Nephron progenitor cell (in vitro differentiated cells): ENCODE measurements at regions not wholly inside any gene's neighbourhood (a gene's known extent, or its start where the extent isn't known, plus 50 kb on each side); places are given as distances from the start of the nearest gene placed in this dataset.
A peak's percentile ranks its signal among the peaks of the same experiment; 100 is the strongest.
"Not testable (repeated sequence)": the region's sequence is repeated elsewhere in the genome, so short reads cannot be mapped to it uniquely, and the experiment has no call there.

Experiments used
- DNase-seq: peaks from one replicate; pipeline ENCODE4 v3.0.0; 2021
- H3K27ac Mint-ChIP-seq: 2 replicates; pipeline ENCODE4 v1.8.0; 2021; ENCODE audit warnings: mild to moderate bottlenecking, moderate library complexity, mixed read lengths
- H3K27me3 Mint-ChIP-seq: 2 replicates; pipeline ENCODE4 v1.8.0; 2021; ENCODE audit warnings: mild to moderate bottlenecking, low read depth, mixed read lengths; ENCODE audit not compliant: poor library complexity
- H3K36me3 Mint-ChIP-seq: 2 replicates; pipeline ENCODE4 v1.8.0; 2021; ENCODE audit warnings: low read depth, mixed read lengths
- H3K4me1 Mint-ChIP-seq: 2 replicates; pipeline ENCODE4 v1.8.0; 2021; ENCODE audit warnings: mixed read lengths
- H3K4me3 Mint-ChIP-seq: 2 replicates; pipeline ENCODE4 v1.8.0; 2021; ENCODE audit warnings: mild to moderate bottlenecking, moderate library complexity, mixed read lengths
- H3K9me3 Mint-ChIP-seq: 2 replicates; pipeline ENCODE4 v1.8.0; 2021; ENCODE audit warnings: mild to moderate bottlenecking, moderate library complexity, mixed read lengths
- TF ChIP-seq, protein P1 (sequence below): fragments of 200-600 bp; sonication (generic); IDR thresholded peaks from 2 replicates; pipeline ENCODE4 v1.5.0; 2021; ENCODE audit warnings: antibody characterized with exemption

DNA sequence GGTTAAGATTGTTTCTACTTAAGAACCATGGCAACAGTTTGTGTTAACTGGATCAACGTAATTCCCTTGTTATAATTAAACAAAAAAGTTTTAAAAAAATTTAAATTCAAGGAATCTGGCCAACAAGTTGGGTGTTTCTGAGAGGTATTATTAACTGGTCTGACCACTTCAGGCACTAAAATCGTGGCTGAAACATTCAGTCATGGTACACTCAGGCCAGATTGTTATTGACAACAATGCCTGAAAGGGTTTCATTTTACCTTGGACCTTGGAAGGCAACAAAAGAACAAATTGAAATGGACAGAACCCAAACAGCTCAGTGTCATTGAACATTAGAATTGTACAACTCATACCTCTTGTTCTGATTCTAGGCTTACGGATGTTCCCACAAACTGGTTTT lies 103.3 kb upstream of the ARMC3 start:
- peaks cover 19% of the 10 kb centered on the region for H3K4me1 Mint-ChIP-seq
- peaks cover 6% of the 10 kb centered on the region for H3K36me3 Mint-ChIP-seq
- TF ChIP-seq, protein P1, sequence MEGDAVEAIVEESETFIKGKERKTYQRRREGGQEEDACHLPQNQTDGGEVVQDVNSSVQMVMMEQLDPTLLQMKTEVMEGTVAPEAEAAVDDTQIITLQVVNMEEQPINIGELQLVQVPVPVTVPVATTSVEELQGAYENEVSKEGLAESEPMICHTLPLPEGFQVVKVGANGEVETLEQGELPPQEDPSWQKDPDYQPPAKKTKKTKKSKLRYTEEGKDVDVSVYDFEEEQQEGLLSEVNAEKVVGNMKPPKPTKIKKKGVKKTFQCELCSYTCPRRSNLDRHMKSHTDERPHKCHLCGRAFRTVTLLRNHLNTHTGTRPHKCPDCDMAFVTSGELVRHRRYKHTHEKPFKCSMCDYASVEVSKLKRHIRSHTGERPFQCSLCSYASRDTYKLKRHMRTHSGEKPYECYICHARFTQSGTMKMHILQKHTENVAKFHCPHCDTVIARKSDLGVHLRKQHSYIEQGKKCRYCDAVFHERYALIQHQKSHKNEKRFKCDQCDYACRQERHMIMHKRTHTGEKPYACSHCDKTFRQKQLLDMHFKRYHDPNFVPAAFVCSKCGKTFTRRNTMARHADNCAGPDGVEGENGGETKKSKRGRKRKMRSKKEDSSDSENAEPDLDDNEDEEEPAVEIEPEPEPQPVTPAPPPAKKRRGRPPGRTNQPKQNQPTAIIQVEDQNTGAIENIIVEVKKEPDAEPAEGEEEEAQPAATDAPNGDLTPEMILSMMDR = no peak
- peak overlapping the region; percentile 95 for H3K27ac Mint-ChIP-seq
- DNase-seq = no peak
- H3K27me3 Mint-ChIP-seq = no peaks in the 10 kb centered on the region
- peaks cover 44% of the 10 kb centered on the region for H3K9me3 Mint-ChIP-seq
- H3K4me3 Mint-ChIP-seq = no peak overlapping the region

DNA sequence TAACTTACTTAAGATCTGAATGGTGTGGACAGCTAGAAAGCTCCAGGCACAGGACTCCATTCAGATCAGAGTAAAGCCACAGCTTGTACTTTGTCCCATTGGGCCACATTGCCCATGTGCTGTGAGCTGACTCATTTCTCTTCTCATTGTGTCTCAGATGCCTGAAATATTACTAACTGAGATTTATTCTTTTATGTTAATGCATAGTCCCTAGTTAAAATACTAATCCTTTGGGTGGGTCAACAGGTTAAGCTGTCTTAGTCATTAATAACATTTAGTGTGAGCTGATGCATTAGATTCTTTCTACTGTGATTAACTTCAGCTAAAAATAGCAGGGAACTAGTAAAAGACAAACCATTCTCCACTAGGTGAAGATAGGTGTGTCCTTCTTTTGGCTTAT lies 104.7 kb upstream of the ARMC3 start:
- Mint-ChIP-seq H3K27me3 (no peaks in the 10 kb centered on the region), H3K4me3 (no peak overlapping the region), H3K9me3 (peaks cover 33% of the 10 kb centered on the region), H3K36me3 (peaks cover 6% of the 10 kb centered on the region), H3K27ac (no peak overlapping the region), H3K4me1 (peaks cover 19% of the 10 kb centered on the region)
- TF ChIP-seq, protein P1 = no peak
- no peak for DNase-seq

DNA sequence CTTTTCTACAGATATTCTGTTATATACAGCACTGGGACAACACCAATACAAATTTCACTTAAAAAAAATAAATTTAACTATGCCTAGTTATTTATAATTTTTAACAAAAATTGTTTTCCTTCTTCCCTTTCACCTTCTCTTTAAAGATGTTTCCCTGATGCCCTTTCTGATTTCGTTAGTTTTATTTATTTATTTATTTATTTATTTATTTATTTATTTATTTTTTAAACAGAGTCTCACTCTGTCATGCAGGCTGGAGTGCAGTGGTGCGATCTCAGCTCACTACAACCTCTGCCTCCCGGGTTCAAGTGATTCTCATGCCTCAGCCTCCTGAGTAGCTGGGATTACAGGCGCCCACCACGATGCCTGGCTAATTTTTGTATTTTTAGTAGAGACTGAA lies 105.9 kb upstream of the ARMC3 start:
- H3K36me3 Mint-ChIP-seq, H3K27ac Mint-ChIP-seq, H3K27me3 Mint-ChIP-seq, H3K4me3 Mint-ChIP-seq, DNase-seq: not testable (repeated sequence)
- H3K9me3 Mint-ChIP-seq = peaks cover 24% of the 10 kb centered on the region
- peaks cover 19% of the 10 kb centered on the region for H3K4me1 Mint-ChIP-seq

DNA sequence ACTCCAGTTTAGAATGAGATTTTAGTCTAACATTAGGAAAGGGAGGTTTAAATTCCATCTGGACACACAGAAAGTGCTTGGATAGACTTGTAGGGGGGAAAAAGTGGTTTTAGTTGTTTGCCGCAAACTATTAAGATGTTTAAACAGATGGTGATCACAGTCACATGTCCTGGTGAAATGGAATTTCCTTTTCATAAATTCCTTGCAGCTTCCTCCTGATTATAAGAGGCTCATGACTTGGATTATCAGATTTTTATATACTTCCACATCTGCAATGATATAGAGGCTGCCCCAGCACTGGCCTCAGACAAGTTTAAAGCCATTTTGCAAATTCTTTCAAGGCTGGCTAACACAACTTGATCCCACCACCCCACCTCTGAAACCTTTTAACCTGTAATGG lies 106.4 kb upstream of the ARMC3 start:
- Mint-ChIP-seq H3K4me3 (no peak overlapping the region), H3K4me1 (peaks cover 19% of the 10 kb centered on the region), H3K36me3 (peaks cover 6% of the 10 kb centered on the region), H3K27me3 (no peaks in the 10 kb centered on the region), H3K9me3 (peaks cover 21% of the 10 kb centered on the region), H3K27ac (no peak overlapping the region)
- DNase-seq = no peak
- TF ChIP-seq, protein P1 = no peak

DNA sequence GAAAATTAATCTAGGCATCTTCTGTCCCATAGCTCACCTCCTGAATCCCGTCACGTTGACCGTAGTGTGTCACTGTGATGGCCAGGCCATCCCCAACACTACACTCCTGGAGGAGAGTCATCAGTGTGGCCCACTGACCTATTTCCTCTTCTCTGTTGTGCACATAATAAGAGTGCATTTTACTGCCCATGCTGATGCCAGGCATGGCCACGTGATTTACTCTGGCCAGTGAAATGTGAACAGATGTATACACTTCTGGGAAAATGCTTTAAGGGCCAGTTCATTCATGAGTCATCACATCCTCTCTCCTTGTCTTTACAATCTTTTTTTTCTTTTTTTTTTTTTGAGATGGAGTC lies 101.9 kb upstream of the PIP4K2A start:
- no peaks in the 10 kb centered on the region for H3K4me1 Mint-ChIP-seq
- no peak overlapping the region for H3K4me3 Mint-ChIP-seq
- H3K9me3 Mint-ChIP-seq = peaks cover 1% of the 10 kb centered on the region
- TF ChIP-seq, protein P1 = no peak
- DNase-seq = no peak
- no peak overlapping the region for H3K27ac Mint-ChIP-seq
- peaks cover 10% of the 10 kb centered on the region for H3K27me3 Mint-ChIP-seq
- no peaks in the 10 kb centered on the region for H3K36me3 Mint-ChIP-seq

DNA sequence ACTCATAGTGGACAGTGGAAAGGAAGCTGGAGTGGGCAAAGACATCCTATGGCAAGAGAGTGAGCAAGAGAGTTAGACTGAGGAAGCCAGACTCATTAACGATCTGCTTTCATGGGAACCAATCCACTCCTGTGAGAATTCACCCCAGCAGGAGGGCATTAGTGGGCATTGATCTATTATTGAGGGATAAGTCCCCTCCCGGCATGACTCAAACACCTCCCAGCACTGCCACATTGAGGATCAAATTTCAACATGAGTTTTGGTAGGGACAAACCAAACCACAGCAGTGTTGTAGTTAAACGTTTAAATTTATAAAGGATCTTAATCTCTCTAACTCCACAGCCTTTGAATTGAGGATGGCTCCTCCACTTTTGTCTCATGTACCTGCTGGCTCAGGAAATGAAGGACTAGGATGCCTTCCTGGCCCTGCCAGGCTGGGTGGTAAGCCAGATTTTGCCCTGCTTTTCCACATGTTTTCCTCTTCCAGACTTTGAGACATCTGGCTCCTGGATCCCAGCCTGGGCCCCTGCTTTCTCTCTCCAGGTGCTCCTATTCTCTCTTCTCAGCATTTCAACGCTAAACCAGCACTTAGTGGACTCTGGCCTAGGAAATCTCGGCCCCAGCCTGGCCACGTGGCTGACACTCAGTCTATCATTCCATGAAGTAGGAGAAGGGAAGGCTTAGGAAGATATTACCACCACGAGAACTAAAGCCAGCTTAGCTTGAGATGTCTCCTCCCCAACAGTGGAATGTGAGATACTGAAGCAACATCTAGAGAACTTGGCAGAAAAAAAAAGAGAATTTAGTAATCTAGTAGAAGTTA lies 96.5 kb upstream of the PIP4K2A start:
- no peak for DNase-seq
- Mint-ChIP-seq H3K4me1 (peaks cover 8% of the 10 kb centered on the region), H3K27me3 (peaks cover 11% of the 10 kb centered on the region), H3K36me3 (no peaks in the 10 kb centered on the region), H3K27ac (peak overlapping the region; percentile 94), H3K9me3 (peaks cover 18% of the 10 kb centered on the region), H3K4me3 (peak overlapping the region; percentile 14)
- TF ChIP-seq, protein P1 = no peak
